ENCODE measurements at regions not wholly inside any gene's neighbourhood (a gene's known extent, or its start where the extent isn't known, plus 50 kb on each side); places are given as distances from the start of the nearest gene placed in this dataset.

DNA sequence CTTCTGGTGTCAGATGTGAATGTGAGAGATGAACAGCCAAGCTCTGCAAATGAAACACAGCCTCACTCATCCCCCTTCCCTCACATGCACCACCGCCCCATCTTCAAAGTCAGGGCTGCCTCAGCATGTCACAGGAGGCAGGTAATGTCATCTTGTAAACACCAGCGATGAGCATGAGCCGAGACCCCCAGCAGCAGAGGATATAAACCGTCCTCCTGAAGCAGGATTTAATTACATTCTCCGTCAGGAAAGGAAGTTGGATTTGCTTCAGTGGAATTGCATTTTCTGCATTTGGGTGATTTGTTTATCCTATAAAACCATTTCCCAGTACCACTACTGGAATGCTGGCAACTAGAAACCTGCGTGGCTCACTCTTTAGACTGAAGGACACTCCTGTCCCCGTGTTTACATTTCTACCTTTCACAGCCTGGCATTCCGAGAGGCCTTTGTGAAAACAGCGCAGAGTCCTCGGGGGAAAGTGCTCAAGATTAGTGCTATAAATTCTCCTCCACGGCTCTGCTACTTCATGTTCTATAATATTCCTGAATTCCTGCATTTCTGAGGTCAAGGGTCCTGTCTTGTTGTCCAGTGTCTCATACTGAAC is 619.2 kb downstream of the IRS1 start:
- Histone ChIP-seq H3K4me2 (ENCODE audit: insufficient read depth, low read length) (no peak overlapping the region), H3K4me3 (ENCODE audit: low read depth in 1 of 2, low read length in 2 of 2) (no peak overlapping the region), H3K79me2 (ENCODE audit: insufficient read depth, low read length) (no peaks in the 10 kb centered on the region), H4K20me1 (ENCODE audit: insufficient read depth, low read length) (no peaks in the 10 kb centered on the region), H3K36me3 (ENCODE audit: insufficient read depth, low read length) (no peaks in the 10 kb centered on the region), H3K27me3 (ENCODE audit: insufficient read depth, low read length, poor library complexity) (no peaks in the 10 kb centered on the region), H3K27ac (ENCODE audit: low read length) (no peak overlapping the region), H3K9ac (ENCODE audit: low read depth, low read length) (no peak overlapping the region), H2AFZ (ENCODE audit: low read depth, low read length) (no peak overlapping the region), H3K9me3 (ENCODE audit: insufficient read depth, low read length, severe bottlenecking) (no peaks in the 10 kb centered on the region), H3K4me1 (ENCODE audit: insufficient read depth, low read length) (no peaks in the 10 kb centered on the region)
- DNase-seq (no peak), ATAC-seq (ENCODE audit: insufficient read depth, low read depth) (no peak)
- no peak for TF ChIP-seq EZH2 (IDR thresholded peaks at IDR 0.05; ENCODE audit: borderline replicate concordance, low read depth, low read length, severe bottlenecking)
- TF ChIP-seq, protein P1, sequence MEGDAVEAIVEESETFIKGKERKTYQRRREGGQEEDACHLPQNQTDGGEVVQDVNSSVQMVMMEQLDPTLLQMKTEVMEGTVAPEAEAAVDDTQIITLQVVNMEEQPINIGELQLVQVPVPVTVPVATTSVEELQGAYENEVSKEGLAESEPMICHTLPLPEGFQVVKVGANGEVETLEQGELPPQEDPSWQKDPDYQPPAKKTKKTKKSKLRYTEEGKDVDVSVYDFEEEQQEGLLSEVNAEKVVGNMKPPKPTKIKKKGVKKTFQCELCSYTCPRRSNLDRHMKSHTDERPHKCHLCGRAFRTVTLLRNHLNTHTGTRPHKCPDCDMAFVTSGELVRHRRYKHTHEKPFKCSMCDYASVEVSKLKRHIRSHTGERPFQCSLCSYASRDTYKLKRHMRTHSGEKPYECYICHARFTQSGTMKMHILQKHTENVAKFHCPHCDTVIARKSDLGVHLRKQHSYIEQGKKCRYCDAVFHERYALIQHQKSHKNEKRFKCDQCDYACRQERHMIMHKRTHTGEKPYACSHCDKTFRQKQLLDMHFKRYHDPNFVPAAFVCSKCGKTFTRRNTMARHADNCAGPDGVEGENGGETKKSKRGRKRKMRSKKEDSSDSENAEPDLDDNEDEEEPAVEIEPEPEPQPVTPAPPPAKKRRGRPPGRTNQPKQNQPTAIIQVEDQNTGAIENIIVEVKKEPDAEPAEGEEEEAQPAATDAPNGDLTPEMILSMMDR (IDR thresholded peaks at IDR 0.05; ENCODE audit: borderline replicate concordance, extremely low read depth, low read length, poor library complexity, severe bottlenecking): no peak

DNA sequence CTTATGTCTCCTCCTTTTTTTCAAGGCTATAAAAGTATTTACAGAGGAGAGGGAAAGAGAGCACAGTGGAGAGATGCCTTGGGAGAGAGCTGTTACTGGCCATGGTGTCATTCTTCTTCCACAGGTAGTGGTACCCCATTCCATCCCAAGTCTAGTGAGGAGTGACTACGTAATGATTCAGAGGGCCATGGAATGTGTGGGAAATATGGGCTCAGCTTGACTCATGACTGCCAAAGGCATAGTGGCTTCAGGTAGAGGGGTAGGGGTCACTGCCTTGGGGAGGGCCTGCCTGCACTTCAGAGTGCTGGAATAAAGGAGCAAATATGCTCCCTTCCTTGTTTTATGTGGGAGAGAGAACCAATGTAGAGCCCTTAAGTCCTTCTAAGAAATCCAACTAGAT is 620.6 kb downstream of the IRS1 start:
- no peak overlapping the region for H3K4me2 ChIP-seq (ENCODE audit: insufficient read depth, low read length)
- H2AFZ ChIP-seq (ENCODE audit: low read depth, low read length): no peak overlapping the region
- no peak overlapping the region for H3K9ac ChIP-seq (ENCODE audit: low read depth, low read length)
- H3K4me3 ChIP-seq (ENCODE audit: low read depth in 1 of 2, low read length in 2 of 2): no peak overlapping the region
- no peak overlapping the region for H3K27ac ChIP-seq (ENCODE audit: low read length)
- no peaks in the 10 kb centered on the region for H3K27me3 ChIP-seq (ENCODE audit: insufficient read depth, low read length, poor library complexity)
- no peak for ATAC-seq (ENCODE audit: insufficient read depth, low read depth)
- H3K36me3 ChIP-seq (ENCODE audit: insufficient read depth, low read length): no peaks in the 10 kb centered on the region
- no peaks in the 10 kb centered on the region for H4K20me1 ChIP-seq (ENCODE audit: insufficient read depth, low read length)
- TF ChIP-seq, protein P1 (IDR thresholded peaks at IDR 0.05; ENCODE audit: borderline replicate concordance, extremely low read depth, low read length, poor library complexity, severe bottlenecking): no peak
- TF ChIP-seq EZH2 (IDR thresholded peaks at IDR 0.05; ENCODE audit: borderline replicate concordance, low read depth, low read length, severe bottlenecking): no peak
- H3K4me1 ChIP-seq (ENCODE audit: insufficient read depth, low read length): no peaks in the 10 kb centered on the region
- DNase-seq: no peak
- H3K9me3 ChIP-seq (ENCODE audit: insufficient read depth, low read length, severe bottlenecking): no peaks in the 10 kb centered on the region
- H3K79me2 ChIP-seq (ENCODE audit: insufficient read depth, low read length): no peaks in the 10 kb centered on the region

DNA sequence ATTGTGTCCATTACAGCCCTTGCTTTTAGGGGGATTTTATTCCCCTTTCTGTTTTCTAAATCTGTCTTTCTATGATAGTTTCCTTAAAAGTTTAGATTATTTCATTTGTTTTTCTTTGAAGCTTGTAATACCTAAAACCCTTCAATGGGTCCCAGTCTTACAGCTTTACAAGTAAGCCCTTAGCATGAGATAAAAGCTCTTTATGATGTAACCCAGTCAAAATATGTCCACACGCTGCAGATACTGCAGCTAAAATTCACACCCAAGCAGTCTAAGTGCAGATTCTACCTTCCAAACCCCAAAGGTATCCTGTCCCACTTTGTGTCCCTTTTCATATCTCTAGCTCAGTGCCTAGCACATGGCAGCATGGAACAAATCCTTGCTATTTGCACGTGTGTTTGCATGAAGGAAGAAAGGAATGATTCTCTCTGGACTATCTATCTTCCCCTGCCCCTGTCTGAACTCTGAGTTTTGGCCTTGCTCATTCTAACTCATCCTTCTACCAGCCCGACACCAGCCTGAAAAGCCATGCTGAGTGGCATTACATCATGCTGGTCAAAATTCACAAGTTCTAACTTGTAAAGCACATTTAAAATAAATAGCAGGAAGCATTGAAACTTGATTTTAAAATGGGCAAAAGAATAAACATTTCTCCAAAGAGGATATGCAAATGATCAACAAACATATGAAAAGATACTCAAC is 623.2 kb downstream of the IRS1 start:
- TF ChIP-seq, protein P1 (IDR thresholded peaks at IDR 0.05; ENCODE audit: borderline replicate concordance, extremely low read depth, low read length, poor library complexity, severe bottlenecking): no peak
- no peak for TF ChIP-seq EZH2 (IDR thresholded peaks at IDR 0.05; ENCODE audit: borderline replicate concordance, low read depth, low read length, severe bottlenecking)
- Histone ChIP-seq H3K9me3 (ENCODE audit: insufficient read depth, low read length, severe bottlenecking) (no peaks in the 10 kb centered on the region), H3K27ac (ENCODE audit: low read length) (no peak overlapping the region), H3K36me3 (ENCODE audit: insufficient read depth, low read length) (no peaks in the 10 kb centered on the region), H3K9ac (ENCODE audit: low read depth, low read length) (no peak overlapping the region), H3K79me2 (ENCODE audit: insufficient read depth, low read length) (no peaks in the 10 kb centered on the region), H2AFZ (ENCODE audit: low read depth, low read length) (no peak overlapping the region), H3K4me3 (ENCODE audit: low read depth in 1 of 2, low read length in 2 of 2) (no peak overlapping the region), H3K27me3 (ENCODE audit: insufficient read depth, low read length, poor library complexity) (no peaks in the 10 kb centered on the region), H3K4me2 (ENCODE audit: insufficient read depth, low read length) (no peak overlapping the region), H3K4me1 (ENCODE audit: insufficient read depth, low read length) (no peaks in the 10 kb centered on the region), H4K20me1 (ENCODE audit: insufficient read depth, low read length) (no peaks in the 10 kb centered on the region)
- no peak for ATAC-seq (ENCODE audit: insufficient read depth, low read depth)
- no peak for DNase-seq
